IMR-90 (cell line): ENCODE measurements at regions not wholly inside any gene's neighbourhood (a gene's known extent, or its start where the extent isn't known, plus 50 kb on each side); places are given as distances from the start of the nearest gene placed in this dataset.

Experiments
- ATAC-seq: fragments of 200-7000 bp; cut with Tn5 transposase; 2 replicates; pipeline ENCODE4 v1.9.1; 2020; ENCODE audit warnings: low read depth, mild to moderate bottlenecking, moderate library complexity
- BruUV-seq: library from RNA; stranded (reverse); fragments of 400-500 nt; replicated peaks from 2 replicates; lab custom pipeline; 2021; lab: Mats Ljungman, UMichigan
- CTCF ChIA-PET: fragments of 300-600 bp; formaldehyde crosslinking; extraction: SDS; loops from one replicate; lab custom pipeline; 2021; ENCODE audit warnings: antibody characterized with exemption; lab: Yijun Ruan, JAX
- POLR2A ChIA-PET: fragments of 300-600 bp; sonication (Branson Sonifier 250); formaldehyde crosslinking; loops from one replicate; lab custom pipeline; 2022; ENCODE audit warnings: antibody characterized with exemption; ENCODE audit not compliant: unreplicated experiment; lab: Charles Lee
- DNase-seq: peaks from one replicate; pipeline ENCODE4 v3.0.0; 2013
- H2AFZ ChIP-seq: replicated peaks from 2 replicates; pipeline ENCODE3; 2013; ENCODE audit warnings: low read length, mild to moderate bottlenecking; ENCODE audit not compliant: poor library complexity
- H2AK5ac ChIP-seq: 2 replicates; pipeline ENCODE4 v1.6.1; 2013; ENCODE audit warnings: low read depth, low read length, inconsistent platforms
- H2AK9ac ChIP-seq: replicated peaks from 2 replicates; pipeline ENCODE3; 2013; ENCODE audit warnings: mild to moderate bottlenecking, low read depth, low read length, moderate library complexity; ENCODE audit not compliant: poor library complexity
- H2BK120ac ChIP-seq: 2 replicates; pipeline ENCODE4 v1.6.1; 2013; ENCODE audit warnings: low read depth, low read length, inconsistent platforms
- H2BK15ac ChIP-seq: 3 replicates; pipeline ENCODE4 v1.6.1; 2013; ENCODE audit warnings: low read depth, low read length, inconsistent platforms
- H2BK20ac ChIP-seq: 2 replicates; pipeline ENCODE4 v1.6.1; 2013; ENCODE audit warnings: low read depth, mild to moderate bottlenecking, inconsistent platforms, low read length, moderate library complexity
- H2BK5ac ChIP-seq: 2 replicates; pipeline ENCODE4 v1.6.1; 2013; ENCODE audit warnings: mild to moderate bottlenecking, low read depth, low read length, inconsistent platforms; ENCODE audit not compliant: poor library complexity, severe bottlenecking
- H3K14ac ChIP-seq: replicated peaks from 2 replicates; pipeline ENCODE4 v1.6.1; 2013; ENCODE audit warnings: low read depth, low read length, inconsistent platforms
- H3K18ac ChIP-seq: 2 replicates; pipeline ENCODE4 v1.6.1; 2013; ENCODE audit warnings: low read depth, low read length, control low read depth
- H3K23ac ChIP-seq: 2 replicates; pipeline ENCODE4 v1.6.1; 2013; ENCODE audit warnings: low read depth, low read length, inconsistent platforms
- H3K27ac ChIP-seq: 2 replicates; pipeline ENCODE4 v1.5.1; 2013; ENCODE audit warnings: mild to moderate bottlenecking, control low read depth, low read length; ENCODE audit not compliant: insufficient read depth
- H3K27me3 ChIP-seq: 2 replicates; pipeline ENCODE4 v1.6.1; 2013; ENCODE audit warnings: low read length; ENCODE audit not compliant: control insufficient read depth, insufficient read depth
- H3K36me3 ChIP-seq: 2 replicates; pipeline ENCODE4 v1.6.1; 2013; ENCODE audit warnings: low read length, mixed read lengths; ENCODE audit not compliant: control insufficient read depth, insufficient read depth
- H3K4ac ChIP-seq: 2 replicates; pipeline ENCODE4 v1.6.1; 2013; ENCODE audit warnings: low read depth, low read length, inconsistent platforms
- H3K4me1 ChIP-seq: 2 replicates; pipeline ENCODE4 v1.6.1; 2013; ENCODE audit warnings: low read length, mixed read lengths; ENCODE audit not compliant: control insufficient read depth, insufficient read depth
- H3K4me2 ChIP-seq: 2 replicates; pipeline ENCODE4 v1.6.1; 2013; ENCODE audit warnings: low read depth, mild to moderate bottlenecking, control low read depth, low read length, moderate library complexity
- H3K4me3 ChIP-seq: 2 replicates; pipeline ENCODE4 v1.5.1; 2013; ENCODE audit warnings: low read depth, mild to moderate bottlenecking, control low read depth, low read length, moderate library complexity; ENCODE audit not compliant: insufficient read depth
- H3K56ac ChIP-seq: 2 replicates; pipeline ENCODE4 v1.6.1; 2013; ENCODE audit warnings: low read length, inconsistent platforms; ENCODE audit not compliant: insufficient read depth; ENCODE audit errors: extremely low read depth
- H3K79me1 ChIP-seq, 2 experiments: 2 replicates each; pipeline ENCODE4 v1.6.1; 2013; ENCODE audit warnings: low read length in 2 of 2, inconsistent platforms in 1 of 2, low read depth in 1 of 2
- H3K9ac ChIP-seq: 2 replicates; pipeline ENCODE4 v1.6.1; 2013; ENCODE audit warnings: low read depth, low read length, control low read depth
- H3K9me1 ChIP-seq: 2 replicates; pipeline ENCODE4 v1.6.1; 2013; ENCODE audit warnings: low read length, inconsistent platforms; ENCODE audit not compliant: insufficient read depth
- H3K9me3 ChIP-seq: 2 replicates; pipeline ENCODE4 v1.6.1; 2013; ENCODE audit warnings: low read length; ENCODE audit not compliant: control insufficient read depth, insufficient read depth
- H4K20me1 ChIP-seq: 2 replicates; pipeline ENCODE4 v1.6.1; 2013; ENCODE audit warnings: low read length, inconsistent platforms; ENCODE audit not compliant: insufficient read depth
- H4K5ac ChIP-seq: 2 replicates; pipeline ENCODE4 v1.6.1; 2013; ENCODE audit warnings: mild to moderate bottlenecking, low read depth, low read length, control low read depth
- H4K8ac ChIP-seq, 2 experiments: 2 replicates each; pipeline ENCODE4 v1.6.1; 2013; ENCODE audit warnings: low read depth in 2 of 2, low read length in 2 of 2, control low read depth in 1 of 2, inconsistent platforms in 1 of 2
- H4K91ac ChIP-seq: 2 replicates; pipeline ENCODE4 v1.6.1; 2013; ENCODE audit warnings: low read depth, low read length, inconsistent platforms; ENCODE audit not compliant: insufficient read depth
- RFX5 ChIP-seq: IDR thresholded peaks from 2 replicates; pipeline ENCODE4 v1.8.0; 2012; ENCODE audit warnings: low read depth, mild to moderate bottlenecking, low read length, moderate library complexity
- WGBS, 2 experiments: methylation state at CpG; one replicate each; pipeline versions ENCODE4 v1.1.5 to v1.1.7; 2013; ENCODE audit warnings: missing lambda C conversion rate in 2 of 2; ENCODE audit not compliant: insufficient read length in 1 of 2; ENCODE audit errors: extremely low coverage in 2 of 2; 5-methylcytosine and 5-hydroxymethylcytosine counted together
- dilution Hi-C: fragments of 300-500 bp; cut with HindIII; formaldehyde crosslinking; loops from one replicate; pipeline ENCODE4 v1.14.3; 2018; ENCODE audit warnings: low sequenced_read_pairs; ENCODE audit not compliant: unreplicated experiment
- in situ Hi-C: fragments of 300-500 bp; cut with MboI; formaldehyde crosslinking; loops from 3 replicates; pipeline ENCODE4 v1.14.3; 2019; ENCODE audit warnings: low sequenced_read_pairs, inconsistent platforms, mixed read lengths
- intact Hi-C: fragments of 100-400 bp; cut with micrococcal nuclease; formaldehyde crosslinking; loops from 2 replicates; pipeline ENCODE4 v1.10.0; 2022

GRCh38 chr9:126556560-126557250, 57.0 kb upstream of the LMX1B start:
- H2BK120ac ChIP-seq = no peak overlapping the region
- H3K18ac ChIP-seq = no peak overlapping the region
- no peak overlapping the region for H2BK5ac ChIP-seq
- H4K5ac ChIP-seq = no peak overlapping the region
- H2AFZ ChIP-seq = no peak overlapping the region
- H2AK5ac ChIP-seq = no peak overlapping the region
- H2BK20ac ChIP-seq = no peak overlapping the region
- peaks cover 4% of the 10 kb centered on the region for H3K9me3 ChIP-seq
- no peaks in the 10 kb centered on the region for H4K20me1 ChIP-seq
- H3K36me3 ChIP-seq = no peaks in the 10 kb centered on the region
- no peaks in the 10 kb centered on the region for H3K4me1 ChIP-seq
- 50% methylated on average over 8 of the region's 21 CpGs; no CpG with 5 or more reads in 1 of the 2 experiments for WGBS, 2 experiments
- no TSS peak for BruUV-seq
- no peaks in the 10 kb centered on the region for H3K9me1 ChIP-seq
- no peak overlapping the region for H3K4me3 ChIP-seq
- in situ Hi-C loops = loop anchor here (5.0 kb wide), 1 partner anchor 54 kb away; no protein-coding TSS in a partner anchor
- H3K27me3 ChIP-seq = peaks cover 22% of the 10 kb centered on the region
- no peak overlapping the region for H2BK15ac ChIP-seq
- DNase-seq (no peak), ATAC-seq (no peak)
- intact Hi-C loops = no loop called here
- no peaks in the 10 kb centered on the region for H3K79me1 ChIP-seq
- TF ChIP-seq RFX5 = no peak
- H4K8ac ChIP-seq = no peak overlapping the region
- dilution Hi-C loops = no loop called here
- H3K56ac ChIP-seq = no peak overlapping the region
- H2AK9ac ChIP-seq = no peak overlapping the region
- ChIA-PET CTCF (interaction anchor here (0.5 kb wide), 1 partner anchor 908 kb away, joined by 6 read pairs; no protein-coding TSS in a partner anchor), POLR2A (no interaction called here)
- no peak overlapping the region for H3K9ac ChIP-seq
- H3K23ac ChIP-seq = no peak overlapping the region
- no peak overlapping the region for H3K4me2 ChIP-seq
- H4K91ac ChIP-seq = no peak overlapping the region
- no peak overlapping the region for H3K27ac ChIP-seq
- H3K4ac ChIP-seq = no peak overlapping the region
- H3K14ac ChIP-seq = no peak overlapping the region
